IMR-90 (cell line): ENCODE measurements at regions not wholly inside any gene's neighbourhood (a gene's known extent, or its start where the extent isn't known, plus 50 kb on each side); places are given as distances from the start of the nearest gene placed in this dataset.

Experiments used
- ATAC-seq: fragments of 200-7000 bp; cut with Tn5 transposase; 2 replicates; pipeline ENCODE4 v1.9.1; 2020; ENCODE audit warnings: low read depth, mild to moderate bottlenecking, moderate library complexity
- BruUV-seq: library from RNA; stranded (reverse); fragments of 400-500 nt; replicated peaks from 2 replicates; lab custom pipeline; 2021; lab: Mats Ljungman, UMichigan
- CTCF ChIA-PET: fragments of 300-600 bp; formaldehyde crosslinking; extraction: SDS; loops from one replicate; lab custom pipeline; 2021; ENCODE audit warnings: antibody characterized with exemption; lab: Yijun Ruan, JAX
- POLR2A ChIA-PET: fragments of 300-600 bp; sonication (Branson Sonifier 250); formaldehyde crosslinking; loops from one replicate; lab custom pipeline; 2022; ENCODE audit warnings: antibody characterized with exemption; ENCODE audit not compliant: unreplicated experiment; lab: Charles Lee
- DNase-seq: peaks from one replicate; pipeline ENCODE4 v3.0.0; 2013
- H2AFZ ChIP-seq: replicated peaks from 2 replicates; pipeline ENCODE3; 2013; ENCODE audit warnings: low read length, mild to moderate bottlenecking; ENCODE audit not compliant: poor library complexity
- H2AK5ac ChIP-seq: 2 replicates; pipeline ENCODE4 v1.6.1; 2013; ENCODE audit warnings: low read depth, low read length, inconsistent platforms
- H2AK9ac ChIP-seq: replicated peaks from 2 replicates; pipeline ENCODE3; 2013; ENCODE audit warnings: mild to moderate bottlenecking, low read depth, low read length, moderate library complexity; ENCODE audit not compliant: poor library complexity
- H2BK120ac ChIP-seq: 2 replicates; pipeline ENCODE4 v1.6.1; 2013; ENCODE audit warnings: low read depth, low read length, inconsistent platforms
- H2BK15ac ChIP-seq: 3 replicates; pipeline ENCODE4 v1.6.1; 2013; ENCODE audit warnings: low read depth, low read length, inconsistent platforms
- H2BK20ac ChIP-seq: 2 replicates; pipeline ENCODE4 v1.6.1; 2013; ENCODE audit warnings: low read depth, mild to moderate bottlenecking, inconsistent platforms, low read length, moderate library complexity
- H2BK5ac ChIP-seq: 2 replicates; pipeline ENCODE4 v1.6.1; 2013; ENCODE audit warnings: mild to moderate bottlenecking, low read depth, low read length, inconsistent platforms; ENCODE audit not compliant: poor library complexity, severe bottlenecking
- H3K14ac ChIP-seq: replicated peaks from 2 replicates; pipeline ENCODE4 v1.6.1; 2013; ENCODE audit warnings: low read depth, low read length, inconsistent platforms
- H3K18ac ChIP-seq: 2 replicates; pipeline ENCODE4 v1.6.1; 2013; ENCODE audit warnings: low read depth, low read length, control low read depth
- H3K23ac ChIP-seq: 2 replicates; pipeline ENCODE4 v1.6.1; 2013; ENCODE audit warnings: low read depth, low read length, inconsistent platforms
- H3K27ac ChIP-seq: 2 replicates; pipeline ENCODE4 v1.5.1; 2013; ENCODE audit warnings: mild to moderate bottlenecking, control low read depth, low read length; ENCODE audit not compliant: insufficient read depth
- H3K27me3 ChIP-seq: 2 replicates; pipeline ENCODE4 v1.6.1; 2013; ENCODE audit warnings: low read length; ENCODE audit not compliant: control insufficient read depth, insufficient read depth
- H3K36me3 ChIP-seq: 2 replicates; pipeline ENCODE4 v1.6.1; 2013; ENCODE audit warnings: low read length, mixed read lengths; ENCODE audit not compliant: control insufficient read depth, insufficient read depth
- H3K4ac ChIP-seq: 2 replicates; pipeline ENCODE4 v1.6.1; 2013; ENCODE audit warnings: low read depth, low read length, inconsistent platforms
- H3K4me1 ChIP-seq: 2 replicates; pipeline ENCODE4 v1.6.1; 2013; ENCODE audit warnings: low read length, mixed read lengths; ENCODE audit not compliant: control insufficient read depth, insufficient read depth
- H3K4me2 ChIP-seq: 2 replicates; pipeline ENCODE4 v1.6.1; 2013; ENCODE audit warnings: low read depth, mild to moderate bottlenecking, control low read depth, low read length, moderate library complexity
- H3K4me3 ChIP-seq: 2 replicates; pipeline ENCODE4 v1.5.1; 2013; ENCODE audit warnings: low read depth, mild to moderate bottlenecking, control low read depth, low read length, moderate library complexity; ENCODE audit not compliant: insufficient read depth
- H3K56ac ChIP-seq: 2 replicates; pipeline ENCODE4 v1.6.1; 2013; ENCODE audit warnings: low read length, inconsistent platforms; ENCODE audit not compliant: insufficient read depth; ENCODE audit errors: extremely low read depth
- H3K79me1 ChIP-seq, 2 experiments: 2 replicates each; pipeline ENCODE4 v1.6.1; 2013; ENCODE audit warnings: low read length in 2 of 2, inconsistent platforms in 1 of 2, low read depth in 1 of 2
- H3K9ac ChIP-seq: 2 replicates; pipeline ENCODE4 v1.6.1; 2013; ENCODE audit warnings: low read depth, low read length, control low read depth
- H3K9me1 ChIP-seq: 2 replicates; pipeline ENCODE4 v1.6.1; 2013; ENCODE audit warnings: low read length, inconsistent platforms; ENCODE audit not compliant: insufficient read depth
- H3K9me3 ChIP-seq: 2 replicates; pipeline ENCODE4 v1.6.1; 2013; ENCODE audit warnings: low read length; ENCODE audit not compliant: control insufficient read depth, insufficient read depth
- H4K20me1 ChIP-seq: 2 replicates; pipeline ENCODE4 v1.6.1; 2013; ENCODE audit warnings: low read length, inconsistent platforms; ENCODE audit not compliant: insufficient read depth
- H4K5ac ChIP-seq: 2 replicates; pipeline ENCODE4 v1.6.1; 2013; ENCODE audit warnings: mild to moderate bottlenecking, low read depth, low read length, control low read depth
- H4K8ac ChIP-seq, 2 experiments: 2 replicates each; pipeline ENCODE4 v1.6.1; 2013; ENCODE audit warnings: low read depth in 2 of 2, low read length in 2 of 2, control low read depth in 1 of 2, inconsistent platforms in 1 of 2
- H4K91ac ChIP-seq: 2 replicates; pipeline ENCODE4 v1.6.1; 2013; ENCODE audit warnings: low read depth, low read length, inconsistent platforms; ENCODE audit not compliant: insufficient read depth
- CHD1 ChIP-seq: IDR thresholded peaks from 2 replicates; pipeline ENCODE4 v1.6.1; 2012; ENCODE audit warnings: low read depth, low read length, improper control_type of control experiment
- FOS ChIP-seq: fragments of 150-350 bp; IDR thresholded peaks from 2 replicates; pipeline ENCODE4 v1.6.1; 2016; ENCODE audit warnings: low read depth, low read length
- MAFK ChIP-seq: IDR thresholded peaks from 2 replicates; pipeline ENCODE4 v1.6.1; 2012; ENCODE audit warnings: low read depth, low read length, improper control_type of control experiment
- MAZ ChIP-seq: IDR thresholded peaks from 2 replicates; pipeline ENCODE4 v1.6.1; 2012; ENCODE audit warnings: low read depth, mild to moderate bottlenecking, low read length, improper control_type of control experiment, moderate library complexity, borderline replicate concordance
- WGBS, 2 experiments: methylation state at CpG; one replicate each; pipeline versions ENCODE4 v1.1.5 to v1.1.7; 2013; ENCODE audit warnings: missing lambda C conversion rate in 2 of 2; ENCODE audit not compliant: insufficient read length in 1 of 2; ENCODE audit errors: extremely low coverage in 2 of 2; 5-methylcytosine and 5-hydroxymethylcytosine counted together
- dilution Hi-C: fragments of 300-500 bp; cut with HindIII; formaldehyde crosslinking; loops from one replicate; pipeline ENCODE4 v1.14.3; 2018; ENCODE audit warnings: low sequenced_read_pairs; ENCODE audit not compliant: unreplicated experiment
- in situ Hi-C: fragments of 300-500 bp; cut with MboI; formaldehyde crosslinking; loops from 3 replicates; pipeline ENCODE4 v1.14.3; 2019; ENCODE audit warnings: low sequenced_read_pairs, inconsistent platforms, mixed read lengths
- intact Hi-C: fragments of 100-400 bp; cut with micrococcal nuclease; formaldehyde crosslinking; loops from 2 replicates; pipeline ENCODE4 v1.10.0; 2022

- H2AK5ac ChIP-seq = no peak overlapping the region
- H3K27ac ChIP-seq = no peak overlapping the region
- H3K9me1 ChIP-seq = no peaks in the 10 kb centered on the region
- H4K8ac ChIP-seq = no peak overlapping the region
- H3K18ac ChIP-seq = no peak overlapping the region
- in situ Hi-C loops (no loop called here), intact Hi-C loops (no loop called here), dilution Hi-C loops (no loop called here)
- ATAC-seq (no peak), DNase-seq (no peak)
- H2BK20ac ChIP-seq = no peak overlapping the region
- H2BK120ac ChIP-seq = no peak overlapping the region
- H3K9me3 ChIP-seq = no peaks in the 10 kb centered on the region
- H3K36me3 ChIP-seq = no peaks in the 10 kb centered on the region
- no peak overlapping the region for H4K5ac ChIP-seq
- 38% methylated on average over 2 of the region's 4 CpGs; no CpG with 5 or more reads in 1 of the 2 experiments for WGBS, 2 experiments
- no peaks in the 10 kb centered on the region for H3K4me1 ChIP-seq
- no peak overlapping the region for H3K9ac ChIP-seq
- ChIA-PET POLR2A (no interaction called here), CTCF (no interaction called here)
- H3K4me2 ChIP-seq = no peak overlapping the region
- H4K91ac ChIP-seq = no peak overlapping the region
- no peak overlapping the region for H3K14ac ChIP-seq
- H3K27me3 ChIP-seq = no peaks in the 10 kb centered on the region; the same call in none of the 2 replicates
- no peak overlapping the region for H2AFZ ChIP-seq
- no peak overlapping the region for H3K4me3 ChIP-seq
- no peaks in the 10 kb centered on the region for H3K79me1 ChIP-seq
- no TSS peak for BruUV-seq
- no peak overlapping the region for H3K56ac ChIP-seq
- no peak overlapping the region for H2BK15ac ChIP-seq
- H2BK5ac ChIP-seq = no peak overlapping the region
- H2AK9ac ChIP-seq = no peak overlapping the region
- no peak for TF ChIP-seq MAZ
- TF ChIP-seq CHD1 = no peak
- TF ChIP-seq MAFK = no peak
- no peak for TF ChIP-seq FOS
- no peaks in the 10 kb centered on the region for H4K20me1 ChIP-seq
- no peak overlapping the region for H3K4ac ChIP-seq
- no peak overlapping the region for H3K23ac ChIP-seq
Measured at GRCh38 chr1:219506473-219506899, 106.4 kb downstream of the ZC3H11B start.
